HepG2 (cell line): ENCODE measurements at regions not wholly inside any gene's neighbourhood (a gene's known extent, or its start where the extent isn't known, plus 50 kb on each side); places are given as distances from the start of the nearest gene placed in this dataset.
A peak's percentile ranks its signal among the peaks of the same experiment; 100 is the strongest.

Source experiments
- ATAC-seq: fragments of 200-7000 bp; cut with Tn5 transposase; 3 replicates; pipeline ENCODE4 v1.9.1; 2020; ENCODE audit warnings: mild to moderate bottlenecking, moderate library complexity
- BruUV-seq: library from RNA; stranded (reverse); fragments of 400-500 nt; replicated peaks from 2 replicates; lab custom pipeline; 2021; lab: Mats Ljungman, UMichigan
- CTCF ChIA-PET: fragments of 300-600 bp; formaldehyde crosslinking; extraction: SDS; loops from one replicate; lab custom pipeline; 2021; ENCODE audit warnings: low total read pairs, inconsistent platforms, low intra/inter-chr PET ratio; lab: Yijun Ruan, JAX
- POLR2A ChIA-PET: fragments of 350-600 bp; sonication (Branson Sonifier 250); formaldehyde crosslinking; loops from one replicate; lab custom pipeline; 2020; ENCODE audit warnings: antibody characterized with exemption, inconsistent platforms; lab: Yijun Ruan, JAX
- DNase-seq: peaks from one replicate; pipeline ENCODE4 v3.0.0-alpha.2; 2015; ENCODE audit warnings: low spot score
- FAIRE-seq: peaks from 3 replicates; lab custom pipeline; 2011; peaks lifted over from hg19 to GRCh38; lab: Jason Lieb, UNC
- H2AFZ ChIP-seq: one replicate; pipeline ENCODE4 v1.6.1; 2011; ENCODE audit warnings: low read length, inconsistent platforms
- H3K27ac ChIP-seq: fragments of 300-600 bp; 3 replicates; pipeline ENCODE4 v1.8.0; 2011; ENCODE audit warnings: mixed run types, mild to moderate bottlenecking, mixed read lengths, low read length, inconsistent platforms; ENCODE audit not compliant: insufficient read depth; ENCODE audit errors: extremely low read length
- H3K27me3 ChIP-seq, 2 experiments: fragments of 200-600 bp in 1 of 2; 2 replicates in 1 of 2; 3 replicates in 1 of 2; pipeline versions ENCODE4 v1.6.0 to v1.8.0; 2011; ENCODE audit warnings: low read length in 2 of 2, mild to moderate bottlenecking in 2 of 2, moderate library complexity in 2 of 2, inconsistent platforms in 1 of 2; ENCODE audit not compliant: insufficient read depth in 2 of 2, control insufficient read depth in 1 of 2
- H3K36me3 ChIP-seq, 2 experiments: fragments of 200-600 bp in 1 of 2; replicated peaks in 1 of 2; 2 replicates in 1 of 2; 3 replicates in 1 of 2; pipeline versions ENCODE4 v1.5.1 to v1.8.0; 2011; ENCODE audit warnings: low read length in 2 of 2, inconsistent platforms in 1 of 2; ENCODE audit not compliant: insufficient read depth in 2 of 2, control insufficient read depth in 1 of 2
- H3K4me1 ChIP-seq: 2 replicates; pipeline ENCODE4 v1.5.1; 2012; ENCODE audit warnings: low read length, inconsistent platforms; ENCODE audit not compliant: insufficient read depth
- H3K4me2 ChIP-seq: 2 replicates; pipeline ENCODE4 v1.6.0; 2011; ENCODE audit warnings: low read depth, low read length, inconsistent platforms
- H3K4me3 ChIP-seq, 3 experiments: fragments of 200-600 bp in 1 of 3; sonication (generic), shearing (Covaris generic) in 1 of 3; replicated peaks in 1 of 3; 2 replicates each; pipeline ENCODE4 v1.5.1; 2011 to 2016; ENCODE audit warnings: low read length in 3 of 3, inconsistent platforms in 2 of 3, low read depth in 2 of 3, mild to moderate bottlenecking in 2 of 3, control low read depth in 1 of 3, mixed read lengths in 1 of 3; ENCODE audit not compliant: insufficient read depth in 1 of 3
- H3K79me2 ChIP-seq: one replicate; pipeline ENCODE4 v1.6.1; 2011; ENCODE audit warnings: low read length, inconsistent platforms; ENCODE audit not compliant: insufficient read depth
- H3K9ac ChIP-seq: 2 replicates; pipeline ENCODE4 v1.6.0; 2011; ENCODE audit warnings: mild to moderate bottlenecking, low read depth, low read length, inconsistent platforms; ENCODE audit not compliant: insufficient read depth
- H3K9me3 ChIP-seq: 2 replicates; pipeline ENCODE4 v1.5.1; 2012; ENCODE audit warnings: mild to moderate bottlenecking, low read length
- H4K20me1 ChIP-seq: 2 replicates; pipeline ENCODE4 v1.6.0; 2011; ENCODE audit warnings: inconsistent platforms, mild to moderate bottlenecking, low read length, moderate library complexity; ENCODE audit not compliant: insufficient read depth
- ATF1 ChIP-seq: IDR thresholded peaks from 2 replicates; pipeline ENCODE4 v1.6.1; 2016; ENCODE audit warnings: mild to moderate bottlenecking, control low read depth
- E2F2 ChIP-seq: sonication (generic); formaldehyde crosslinking; IDR thresholded peaks from 2 replicates; pipeline ENCODE4 v1.4.0; 2020; ENCODE audit warnings: missing genetic modification reagents, borderline replicate concordance
- GMEB2 ChIP-seq: IDR thresholded peaks from 2 replicates; pipeline ENCODE4 v1.6.1; 2016; ENCODE audit warnings: missing biosample characterization, missing genetic modification reagents, low read depth
- IKZF4 ChIP-seq: sonication (generic); formaldehyde crosslinking; IDR thresholded peaks from 2 replicates; pipeline ENCODE4 v1.5.1; 2020; ENCODE audit warnings: borderline replicate concordance, mild to moderate bottlenecking, low read depth, missing genetic modification reagents; ENCODE audit errors: not compliant biosample characterization
- MAFF ChIP-seq: IDR thresholded peaks from 2 replicates; pipeline ENCODE4 v1.6.1; 2011; ENCODE audit warnings: low read depth, low read length, improper control_type of control experiment
- MAFK ChIP-seq, 2 experiments: IDR thresholded peaks in 1 of 2; conservative IDR thresholded peaks in 1 of 2; 2 replicates each; pipeline ENCODE4 v1.6.1; 2011; ENCODE audit warnings: improper control_type of control experiment in 2 of 2, low read length in 2 of 2
- RELA ChIP-seq: sonication (generic); formaldehyde crosslinking; IDR thresholded peaks from 2 replicates; pipeline ENCODE4 v1.4.0; 2020; ENCODE audit warnings: missing genetic modification reagents
- SALL1 ChIP-seq: sonication (generic); formaldehyde crosslinking; IDR thresholded peaks from 2 replicates; pipeline ENCODE4 v1.8.0; 2022; ENCODE audit warnings: mild to moderate bottlenecking, missing genetic modification reagents
- ZNF782 ChIP-seq: sonication (generic); formaldehyde crosslinking; IDR thresholded peaks from 2 replicates; pipeline ENCODE4 v1.4.0; 2020; ENCODE audit warnings: missing genetic modification reagents, mild to moderate bottlenecking, borderline replicate concordance
- WGBS: methylation state at CpG from one replicate; pipeline ENCODE4 v1.1.6; 2017; ENCODE audit warnings: low lambda C conversion rate; 5-methylcytosine and 5-hydroxymethylcytosine counted together
- in situ Hi-C: cut with HindIII; loops from 2 replicates; pipeline ENCODE4 v1.10.0; 2017; ENCODE audit warnings: low pct_unique_long_range_greater_than_20kb; ENCODE audit not compliant: extremely low pct_ligation_motif_present
- intact Hi-C: fragments of 100-400 bp; cut with micrococcal nuclease; formaldehyde crosslinking; loops from one replicate; pipeline ENCODE4 v1.10.0; 2022; ENCODE audit not compliant: unreplicated experiment

- TF ChIP-seq E2F2 = no peak
- no peak for TF ChIP-seq SALL1
- no peak for TF ChIP-seq ATF1
- no peak for TF ChIP-seq ZNF782 (CRISPR knock-in tag)
- TF ChIP-seq GMEB2 (CRISPR knock-in tag) = no peak
- no peak for TF ChIP-seq IKZF4 (CRISPR knock-in tag)
- no peaks in the 10 kb centered on the region for H3K36me3 ChIP-seq
- ATAC-seq (no peak), DNase-seq (no peak), FAIRE-seq (no peak)
- no peaks in the 10 kb centered on the region for H3K27me3 ChIP-seq
- H3K9me3 ChIP-seq = no peaks in the 10 kb centered on the region
- H3K4me3 ChIP-seq = no peak overlapping the region
- H3K9ac ChIP-seq = no peak overlapping the region
- in situ Hi-C loops = no loop called here
- no peaks in the 10 kb centered on the region for H3K79me2 ChIP-seq
- no peak overlapping the region for H3K4me2 ChIP-seq
- H3K27ac ChIP-seq = no peak overlapping the region
- POLR2A ChIA-PET = no interaction called here
- H2AFZ ChIP-seq = no peak overlapping the region
- CTCF ChIA-PET = no interaction called here
- WGBS = 0% methylated on average over 2 of the region's 2 CpGs
- no peaks in the 10 kb centered on the region for H3K4me1 ChIP-seq
- no peaks in the 10 kb centered on the region for H4K20me1 ChIP-seq
- no TSS peak for BruUV-seq
- intact Hi-C loops = no loop called here
Measured at GRCh38 chr6:98024359-98024758, 741.3 kb upstream of the MMS22L start.

GRCh38 chr6:98027898-98028297 lies 744.9 kb upstream of the MMS22L start:
- POLR2A ChIA-PET = no interaction called here
- in situ Hi-C loops (loop anchor here (25.0 kb wide), 1 partner anchor 809 kb away; the partner anchor contains the start of gene POU3F2), intact Hi-C loops (no loop called here)
- no peak overlapping the region for H3K4me2 ChIP-seq
- H4K20me1 ChIP-seq = no peaks in the 10 kb centered on the region
- BruUV-seq = no TSS peak
- TF ChIP-seq MAFK (conservative IDR thresholded peaks at IDR 0.05 in 1 of 2, IDR thresholded peaks at IDR 0.05 in 1 of 2; ENCODE audit: low read length in 2 of 2) (peak; percentile 41 to 66; a peak in 3 of 4 replicates), MAFF (peak; percentile 59; the same call in 1 of the 2 replicates), RELA (CRISPR knock-in tag) (no peak)
- TF ChIP-seq, all 625 proteins: peak for 2
- CTCF ChIA-PET = no interaction called here
- no peaks in the 10 kb centered on the region for H3K79me2 ChIP-seq
- DNase-seq (no peak), ATAC-seq (no peak), FAIRE-seq (no peak)
- H3K4me3 ChIP-seq = no peak overlapping the region
- H2AFZ ChIP-seq = no peak overlapping the region
- H3K36me3 ChIP-seq = no peaks in the 10 kb centered on the region
- no peaks in the 10 kb centered on the region; a peak in 1 of 5 replicates for H3K27me3 ChIP-seq
- H3K4me1 ChIP-seq = no peaks in the 10 kb centered on the region
- H3K27ac ChIP-seq = no peak overlapping the region
- no peak overlapping the region for H3K9ac ChIP-seq
- 0% methylated on average over 2 of the region's 2 CpGs for WGBS
- no peaks in the 10 kb centered on the region for H3K9me3 ChIP-seq
